ENCODE measurements at regions not wholly inside any gene's neighbourhood (a gene's known extent, or its start where the extent isn't known, plus 50 kb on each side); places are given as distances from the start of the nearest gene placed in this dataset.
"Not testable (repeated sequence)": the region's sequence is repeated elsewhere in the genome, so short reads cannot be mapped to it uniquely, and the experiment has no call there.

DNA sequence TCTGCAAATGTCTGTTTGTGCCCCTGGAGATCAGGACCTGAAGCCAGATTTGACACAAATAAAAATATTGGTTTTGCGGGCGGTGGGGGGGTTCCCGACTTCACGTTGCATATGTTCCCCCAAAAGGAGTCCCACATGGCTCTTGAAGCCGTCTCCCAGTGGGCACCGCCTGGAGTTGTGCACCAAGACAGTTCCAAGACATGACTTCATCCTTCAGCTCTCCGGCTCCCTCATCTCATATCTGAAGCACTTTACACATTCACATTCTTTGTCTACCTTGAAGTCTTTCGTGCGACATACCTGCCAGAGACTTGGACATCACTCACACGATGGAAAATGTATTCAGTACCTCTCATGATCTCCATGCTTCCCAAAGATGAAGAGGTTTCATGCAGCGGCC, 362.8 kb upstream of the FOXK1 start:
- no peak for FAIRE-seq

DNA sequence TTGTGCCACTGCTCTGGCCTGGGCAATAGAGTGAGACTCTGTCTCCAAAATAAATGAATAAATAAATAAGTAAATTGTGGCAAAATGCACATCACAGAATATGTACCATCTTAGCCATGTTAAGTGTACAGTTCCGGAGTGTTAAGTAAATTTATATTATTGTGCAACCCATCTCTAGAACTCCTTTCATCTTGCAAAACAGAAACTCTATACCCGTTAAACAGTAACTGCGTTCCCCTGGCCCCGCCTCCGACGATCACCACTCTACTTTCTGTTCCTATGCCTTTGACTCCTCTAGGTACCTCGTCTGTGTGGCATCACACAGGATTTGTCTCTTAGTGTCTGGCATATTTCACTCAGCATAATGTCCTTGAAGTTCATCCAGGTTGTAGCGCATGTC, 356.4 kb upstream of the FOXK1 start:
- FAIRE-seq, result no peak

GRCh38 chr7:4331711-4332110, 350.4 kb upstream of the FOXK1 start:
- no peak for FAIRE-seq

DNA sequence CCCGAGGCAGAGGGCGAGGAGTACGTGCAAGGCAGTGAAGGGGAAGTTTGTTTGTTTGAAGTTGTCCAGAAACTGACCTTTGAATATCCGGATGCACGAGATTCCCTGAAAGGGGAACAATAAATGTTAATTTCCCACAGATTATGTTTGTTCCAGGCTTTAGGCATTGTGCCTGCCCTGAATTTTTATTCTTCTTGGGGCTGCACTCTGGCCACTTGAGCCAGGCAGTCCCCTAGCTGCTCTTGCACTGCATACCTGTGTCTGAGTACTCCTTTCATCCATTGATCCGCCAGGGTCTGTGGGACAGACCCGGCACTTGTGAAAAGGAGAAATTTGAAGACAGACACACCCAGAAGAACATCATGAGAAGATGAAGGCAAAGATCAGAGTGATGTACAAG, 343.5 kb upstream of the FOXK1 start:
- no peak for FAIRE-seq

GRCh38 chr7:4343272-4344247, 338.5 kb upstream of the FOXK1 start:
- FAIRE-seq, result no peak

GRCh38 chr7:4345004-4345403, 337.1 kb upstream of the FOXK1 start:
- FAIRE-seq, result no peak

GRCh38 chr7:4352069-4352468, 330.0 kb upstream of the FOXK1 start:
- FAIRE-seq, result no peak

- no peak for FAIRE-seq
Observed at GRCh38 chr7:4361774-4362173, 320.3 kb upstream of the FOXK1 start.

GRCh38 chr7:4383584-4383983, 298.5 kb upstream of the FOXK1 start:
- FAIRE-seq, result no peak

DNA sequence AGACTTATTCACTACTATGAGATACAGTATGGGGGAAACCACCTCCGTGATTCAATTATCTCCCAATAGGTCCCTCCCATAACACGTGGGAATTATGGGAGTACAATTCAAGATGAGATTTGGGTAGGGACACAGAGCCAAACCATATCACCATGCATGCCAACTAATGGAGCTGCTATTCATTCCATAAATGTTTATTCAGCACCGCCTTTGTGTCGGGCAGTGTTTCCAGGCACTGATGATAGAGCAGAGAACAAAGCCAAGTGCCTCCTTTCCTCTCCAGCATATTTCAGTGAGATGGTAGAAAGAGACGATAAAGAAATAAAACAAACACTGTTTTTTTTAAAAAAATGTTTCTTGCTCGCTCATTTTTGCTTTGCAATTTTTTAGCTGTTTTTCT, 295.9 kb upstream of the FOXK1 start:
- FAIRE-seq, result no peak

GRCh38 chr7:4391103-4391502, 291.0 kb upstream of the FOXK1 start:
- FAIRE-seq, result not testable (repeated sequence)

GRCh38 chr7:4394736-4395135, 287.4 kb upstream of the FOXK1 start:
- no peak for FAIRE-seq

DNA sequence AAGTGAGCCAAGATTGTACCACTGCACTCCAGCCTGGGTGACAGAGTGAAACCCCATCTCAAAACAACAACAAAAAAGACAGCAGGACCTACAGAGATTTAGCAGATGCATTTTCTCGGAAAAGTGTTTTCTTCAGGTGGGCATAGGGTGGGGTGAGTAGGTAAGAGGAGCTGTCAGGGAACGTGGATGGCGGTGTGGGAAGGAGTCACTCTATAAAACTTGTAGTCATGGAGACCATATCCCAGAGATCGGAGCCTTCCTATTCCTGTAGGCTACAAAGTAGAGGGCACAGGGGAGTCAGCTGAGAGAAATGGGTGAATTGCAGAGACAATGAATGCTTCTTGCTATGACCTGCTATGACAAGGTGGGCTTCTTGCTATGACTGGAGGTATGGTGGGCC, 283.0 kb upstream of the FOXK1 start:
- FAIRE-seq, result no peak

- no peak for FAIRE-seq
Observed at GRCh38 chr7:4399596-4399995, 282.5 kb upstream of the FOXK1 start.

DNA sequence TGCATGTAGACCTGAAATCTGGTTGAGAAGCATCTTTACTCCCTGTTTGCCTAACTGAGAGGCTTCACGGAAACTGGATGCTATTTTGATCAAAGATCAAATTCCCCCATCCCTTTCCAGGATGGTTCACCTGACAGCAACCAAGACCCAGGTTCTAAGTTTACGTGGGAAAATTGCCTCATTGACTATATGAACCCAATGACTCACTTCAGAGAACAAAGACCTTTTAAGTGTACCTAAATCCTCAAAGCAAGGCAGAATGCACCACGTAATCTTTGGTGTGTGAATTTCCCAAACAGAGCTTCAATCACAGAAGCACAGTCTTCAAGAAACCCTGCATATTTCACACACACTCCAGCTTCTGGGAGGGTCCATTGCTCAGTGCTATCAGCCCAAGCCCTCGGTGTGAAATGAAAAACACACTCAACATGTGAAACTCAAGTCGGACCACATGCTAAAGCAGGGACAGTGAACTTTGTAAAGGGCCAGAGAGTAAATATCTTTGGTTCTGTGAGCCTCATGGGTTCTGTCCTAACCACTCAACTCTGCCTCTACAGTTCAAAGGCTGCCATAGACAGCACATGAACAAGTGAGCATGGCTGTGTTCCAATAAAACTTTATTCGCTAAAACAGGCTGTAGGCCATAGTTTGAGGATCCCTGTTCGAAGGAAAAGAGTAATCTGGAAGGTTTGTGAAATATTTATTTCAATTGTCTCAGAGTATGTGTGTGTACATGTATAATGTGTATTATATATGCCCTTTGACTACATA, 275.6 kb upstream of the FOXK1 start:
- FAIRE-seq, result no peak

- FAIRE-seq, result no peak
Observed at GRCh38 chr7:4409946-4410345, 272.1 kb upstream of the FOXK1 start.

DNA sequence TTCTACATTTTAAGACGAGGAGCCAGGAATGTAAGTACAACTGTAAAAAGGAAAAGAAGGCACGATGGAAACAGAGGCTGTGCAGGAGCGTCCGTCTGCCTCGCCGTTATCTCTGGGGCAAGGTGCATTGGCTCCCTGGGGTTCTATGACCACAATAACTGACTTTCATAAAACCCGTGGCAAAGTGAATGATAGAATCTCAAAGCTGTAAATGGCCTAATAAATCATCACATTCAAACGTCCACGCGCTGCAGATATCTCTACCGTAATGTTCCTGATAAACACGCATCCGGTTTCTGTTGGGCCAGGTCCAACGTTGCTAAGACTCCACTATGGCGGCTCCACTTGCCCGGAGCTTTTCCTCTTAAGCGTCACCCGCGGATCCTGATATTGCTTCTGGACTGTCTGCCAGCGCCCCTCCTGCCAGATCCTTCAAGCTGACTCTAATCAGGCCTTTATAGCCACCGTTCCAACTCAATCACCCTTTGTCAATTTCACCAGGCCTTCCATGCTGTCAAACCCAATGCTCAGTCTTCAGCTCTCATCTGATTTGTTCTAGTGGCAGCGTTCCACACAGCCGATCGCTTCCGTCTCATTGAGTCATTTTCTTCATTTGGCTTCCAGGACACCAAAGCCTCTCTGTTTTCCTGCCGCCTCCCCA, 265.6 kb upstream of the FOXK1 start:
- FAIRE-seq, result no peak

GRCh38 chr7:4428526-4428925, 253.6 kb upstream of the FOXK1 start:
- no peak for FAIRE-seq

- FAIRE-seq, result no peak
Observed at GRCh38 chr7:4430227-4430626, 251.9 kb upstream of the FOXK1 start.

- no peak for FAIRE-seq
Observed at GRCh38 chr7:4434306-4434705, 247.8 kb upstream of the FOXK1 start.

- no peak for FAIRE-seq
Observed at GRCh38 chr7:4436361-4436895, 245.7 kb upstream of the FOXK1 start.

DNA sequence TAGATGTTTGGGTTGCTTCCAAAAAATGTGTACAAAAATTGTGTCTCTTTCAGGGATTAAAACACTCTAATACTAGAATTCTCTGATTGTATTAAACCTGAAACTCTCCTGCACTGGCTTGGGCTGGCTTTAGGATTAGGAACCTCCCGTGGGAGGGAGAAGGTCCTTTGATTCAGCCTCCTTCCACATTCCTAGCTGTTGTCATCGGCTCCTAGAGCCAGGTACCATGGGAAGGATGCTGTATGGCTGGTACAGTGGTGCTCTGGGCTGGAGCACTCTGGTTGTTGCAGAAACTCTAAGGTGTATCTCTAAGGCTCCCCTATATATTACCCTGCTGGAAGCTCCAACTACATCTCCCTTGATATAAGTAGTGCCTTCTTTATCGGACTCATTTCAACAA, 245.2 kb upstream of the FOXK1 start:
- FAIRE-seq, result no peak

DNA sequence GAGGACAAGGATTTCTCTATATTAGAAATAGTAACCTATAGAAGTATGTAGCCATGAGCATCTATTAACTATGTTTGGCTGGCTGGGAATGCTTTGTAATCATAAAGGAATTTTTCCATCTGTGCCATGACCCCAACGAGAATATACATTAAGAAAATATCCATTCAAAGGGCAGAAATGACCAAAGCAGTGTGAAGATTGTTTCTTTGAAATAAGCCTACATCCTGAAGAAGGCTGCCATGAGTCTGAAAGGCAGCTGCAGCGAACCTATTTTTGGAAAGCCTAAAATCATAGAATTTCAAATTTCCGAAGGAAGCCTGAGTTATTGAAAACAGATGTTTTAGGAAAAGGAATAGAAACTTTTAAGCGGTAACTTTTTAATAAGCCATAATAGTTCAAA, 244.2 kb upstream of the FOXK1 start:
- FAIRE-seq, result no peak

Measured in colon (tissue), 2 donors.